HCT116 (cell line): ENCODE measurements at regions not wholly inside any gene's neighbourhood (a gene's known extent, or its start where the extent isn't known, plus 50 kb on each side); places are given as distances from the start of the nearest gene placed in this dataset.

Source experiments
- ATAC-seq: fragments of 200-7000 bp; cut with Tn5 transposase; 2 replicates; pipeline ENCODE4 v1.9.1; 2020; ENCODE audit warnings: mild to moderate bottlenecking, moderate library complexity
- BruUV-seq: library from RNA; stranded (reverse); fragments of 400-500 nt; replicated peaks from 2 replicates; lab custom pipeline; 2021; lab: Mats Ljungman, UMichigan
- CTCF ChIA-PET: fragments of 300-600 bp; sonication (Branson Sonifier 250); formaldehyde crosslinking; loops from one replicate; lab custom pipeline; 2021; ENCODE audit warnings: antibody characterized with exemption; lab: Charles Lee
- POLR2A ChIA-PET: fragments of 300-600, 350-600 bp; sonication (Branson Sonifier 250); formaldehyde crosslinking; loops from one replicate; lab custom pipeline; 2021; ENCODE audit warnings: antibody characterized with exemption; lab: Charles Lee
- RAD21 ChIA-PET, 2 experiments: fragments of 300-600 bp; sonication (Branson Sonifier 250); formaldehyde crosslinking; loops; one replicate each; lab custom pipeline; 2023; ENCODE audit warnings: low total read pairs in 2 of 2; ENCODE audit not compliant: uncharacterized antibody in 2 of 2, unreplicated experiment in 2 of 2, low non-redundant PET in 1 of 2; lab: Charles Lee
- DNase-seq: peaks from one replicate; pipeline ENCODE4 v3.0.0-alpha.2; 2010; ENCODE audit warnings: low read depth, low spot score
- H2AFZ ChIP-seq: fragments of 200-600 bp; shearing (Covaris generic), sonication (generic); 2 replicates; pipeline ENCODE4 v1.6.1; 2017; ENCODE audit warnings: low read depth, mixed run types, mixed read lengths, antibody characterized with exemption, low read length; ENCODE audit not compliant: poor library complexity, severe bottlenecking
- H3K27ac ChIP-seq: 2 replicates; pipeline ENCODE4 v1.5.1; 2012; ENCODE audit warnings: low read depth, low read length
- H3K27me3 ChIP-seq: fragments of 200-600 bp; sonication (generic); 2 replicates; pipeline ENCODE4 v1.6.1; 2016; ENCODE audit warnings: mixed run types, low read length, mixed read lengths; ENCODE audit not compliant: insufficient read depth
- H3K36me3 ChIP-seq, 2 experiments: fragments of 200-500 bp in 1 of 2; fragments of 200-600 bp in 1 of 2; sonication (Bioruptor generic) in 1 of 2; sonication (generic) in 1 of 2; 2 replicates each; pipeline versions ENCODE4 v1.5.1 to v1.6.1; 2014 to 2016; ENCODE audit warnings: low read length in 2 of 2, inconsistent platforms in 1 of 2, mixed read lengths in 1 of 2, mixed run types in 1 of 2; ENCODE audit not compliant: insufficient read depth in 2 of 2, control insufficient read depth in 1 of 2
- H3K4me1 ChIP-seq, 2 experiments: fragments of 200-600 bp in 1 of 2; sonication (generic) in 1 of 2; 2 replicates each; pipeline versions ENCODE4 v1.5.1 to v1.6.1; 2012 to 2017; ENCODE audit warnings: low read length in 2 of 2, inconsistent platforms in 1 of 2, mild to moderate bottlenecking in 1 of 2, mixed read lengths in 1 of 2, mixed run types in 1 of 2, moderate library complexity in 1 of 2; ENCODE audit not compliant: insufficient read depth in 2 of 2, control insufficient read depth in 1 of 2
- H3K4me2 ChIP-seq: fragments of 200-600 bp; sonication (generic); 2 replicates; pipeline ENCODE4 v1.6.1; 2017; ENCODE audit warnings: mixed run types, low read length, mixed read lengths
- H3K4me3 ChIP-seq, 2 experiments: fragments of 200-600 bp in 1 of 2; sonication (generic) in 1 of 2; replicated peaks in 1 of 2; 2 replicates each; pipeline ENCODE4 v1.5.1; 2011 to 2016; ENCODE audit warnings: low read length in 2 of 2, control low read depth in 1 of 2, low read depth in 1 of 2, mild to moderate bottlenecking in 1 of 2, mixed read lengths in 1 of 2, mixed run types in 1 of 2
- H3K79me2 ChIP-seq: fragments of 200-600 bp; sonication (generic); 2 replicates; pipeline ENCODE4 v1.6.1; 2017; ENCODE audit warnings: mild to moderate bottlenecking, mixed run types, low read length, moderate library complexity, mixed read lengths; ENCODE audit not compliant: insufficient read depth
- H3K9ac ChIP-seq: fragments of 200-600 bp; sonication (generic); 2 replicates; pipeline ENCODE4 v1.6.1; 2016; ENCODE audit warnings: low read length, mixed read lengths
- H3K9me2 ChIP-seq: fragments of 200-600 bp; sonication (generic), shearing (Covaris generic); 2 replicates; pipeline ENCODE4 v1.6.1; 2017; ENCODE audit warnings: mixed run types, mild to moderate bottlenecking, moderate library complexity; ENCODE audit not compliant: insufficient read depth
- H3K9me3 ChIP-seq, 2 experiments: fragments of 200-500 bp in 1 of 2; fragments of 200-600 bp in 1 of 2; sonication (Bioruptor generic) in 1 of 2; sonication (generic) in 1 of 2; 2 replicates each; pipeline ENCODE4 v1.6.1; 2014 to 2017; ENCODE audit warnings: low read length in 2 of 2, mixed read lengths in 2 of 2, inconsistent platforms in 1 of 2, low read depth in 1 of 2, mild to moderate bottlenecking in 1 of 2, mixed run types in 1 of 2, moderate library complexity in 1 of 2; ENCODE audit not compliant: control insufficient read depth in 1 of 2, insufficient read depth in 1 of 2
- H4K20me1 ChIP-seq: fragments of 200-600 bp; sonication (generic), shearing (Covaris generic); 2 replicates; pipeline ENCODE4 v1.6.1; 2017; ENCODE audit warnings: mixed run types, mild to moderate bottlenecking, moderate library complexity; ENCODE audit not compliant: insufficient read depth
- CBX3 ChIP-seq: IDR thresholded peaks from 2 replicates; pipeline ENCODE4 v1.6.1; 2012; ENCODE audit warnings: low read depth
- CEBPB ChIP-seq: IDR thresholded peaks from 2 replicates; pipeline ENCODE4 v1.6.1; 2012; ENCODE audit warnings: low read depth
- ELF1 ChIP-seq: IDR thresholded peaks from 2 replicates; pipeline ENCODE4 v1.6.1; 2012; ENCODE audit warnings: low read depth, borderline replicate concordance
- EZH2 ChIP-seq: fragments of 200-600 bp; sonication (generic); IDR thresholded peaks from 2 replicates; pipeline ENCODE4 v1.6.1; 2017; ENCODE audit warnings: antibody characterized with exemption, mixed run types
- EZH2phosphoT487 ChIP-seq: fragments of 200-600 bp; IDR thresholded peaks from 2 replicates; pipeline ENCODE4 v1.6.1; 2018; ENCODE audit warnings: antibody characterized with exemption, borderline replicate concordance
- FOSL1 ChIP-seq: IDR thresholded peaks from 2 replicates; pipeline ENCODE4 v1.6.1; 2012; ENCODE audit warnings: low read depth
- JUND ChIP-seq: IDR thresholded peaks from 2 replicates; pipeline ENCODE4 v1.6.1; 2012
- POLR2A ChIP-seq: IDR thresholded peaks from 2 replicates; pipeline ENCODE4 v1.7.0; 2011; ENCODE audit warnings: borderline replicate concordance; ENCODE audit not compliant: insufficient read depth, insufficient read length; ENCODE audit errors: extremely low read depth
- POLR2AphosphoS5 ChIP-seq: IDR thresholded peaks from 2 replicates; pipeline ENCODE4 v1.6.1; 2011; ENCODE audit warnings: mild to moderate bottlenecking, low read depth, low read length, moderate library complexity
- SIN3A ChIP-seq: IDR thresholded peaks from 2 replicates; pipeline ENCODE4 v1.6.1; 2012; ENCODE audit warnings: low read depth
- ZFX ChIP-seq: fragments of 450-650 bp; IDR thresholded peaks from 2 replicates; pipeline ENCODE4 v1.6.1; 2017
- intact Hi-C: fragments of 100-400 bp; cut with micrococcal nuclease; formaldehyde crosslinking; loops from 2 replicates; pipeline ENCODE4 v1.10.0; 2022
- TF ChIP-seq, protein P1 (sequence below): IDR thresholded peaks from 2 replicates; pipeline ENCODE4 v1.6.1; 2011; ENCODE audit warnings: mild to moderate bottlenecking, low read length, moderate library complexity; ENCODE audit not compliant: insufficient replicate concordance; ENCODE audit errors: extremely low read depth
- TF ChIP-seq, protein P2 (sequence below): IDR thresholded peaks from 2 replicates; pipeline ENCODE4 v1.6.1; 2012

DNA sequence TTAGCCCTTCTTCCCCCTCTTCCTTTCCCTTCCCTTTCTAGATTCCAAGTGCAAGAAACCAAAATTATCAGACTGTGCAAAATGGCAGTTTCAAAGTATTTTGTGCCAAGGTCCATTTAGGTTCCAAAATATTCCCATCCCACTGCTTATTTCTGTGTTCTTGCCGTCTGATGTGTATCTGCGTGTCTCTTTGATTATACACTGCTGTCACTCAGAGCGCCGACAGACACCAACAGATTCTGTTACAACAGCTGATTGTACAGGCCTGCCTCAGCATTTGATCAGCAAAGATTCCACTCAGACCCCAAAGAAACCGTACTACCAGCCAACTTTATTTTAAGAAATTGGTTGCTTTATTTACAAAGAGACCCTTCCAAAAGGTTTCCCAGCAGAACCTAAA lies 225.6 kb upstream of the SATB1 start:
- intact Hi-C loops = no loop called here
- ChIA-PET CTCF (no interaction called here), POLR2A (no interaction called here), RAD21 (no interaction called here)
- Histone ChIP-seq H3K4me1 (no peaks in the 10 kb centered on the region), H3K4me2 (no peak overlapping the region), H3K36me3 (no peaks in the 10 kb centered on the region), H3K79me2 (no peaks in the 10 kb centered on the region), H3K9me2 (no peaks in the 10 kb centered on the region), H3K27ac (no peak overlapping the region), H3K9me3 (no peaks in the 10 kb centered on the region), H2AFZ (no peak overlapping the region), H3K9ac (no peak overlapping the region), H3K4me3 (no peak overlapping the region), H4K20me1 (no peaks in the 10 kb centered on the region), H3K27me3 (peaks cover 6% of the 10 kb centered on the region; the same call in 1 of the 2 replicates)
- ATAC-seq = no peak
- TF ChIP-seq POLR2A (no peak), JUND (no peak), POLR2AphosphoS5 (no peak), FOSL1 (no peak), ZFX (no peak), EZH2phosphoT487 (no peak), CEBPB (no peak), SIN3A (no peak), CBX3 (no peak), EZH2 (no peak), ELF1 (no peak)
- TF ChIP-seq, protein P1, sequence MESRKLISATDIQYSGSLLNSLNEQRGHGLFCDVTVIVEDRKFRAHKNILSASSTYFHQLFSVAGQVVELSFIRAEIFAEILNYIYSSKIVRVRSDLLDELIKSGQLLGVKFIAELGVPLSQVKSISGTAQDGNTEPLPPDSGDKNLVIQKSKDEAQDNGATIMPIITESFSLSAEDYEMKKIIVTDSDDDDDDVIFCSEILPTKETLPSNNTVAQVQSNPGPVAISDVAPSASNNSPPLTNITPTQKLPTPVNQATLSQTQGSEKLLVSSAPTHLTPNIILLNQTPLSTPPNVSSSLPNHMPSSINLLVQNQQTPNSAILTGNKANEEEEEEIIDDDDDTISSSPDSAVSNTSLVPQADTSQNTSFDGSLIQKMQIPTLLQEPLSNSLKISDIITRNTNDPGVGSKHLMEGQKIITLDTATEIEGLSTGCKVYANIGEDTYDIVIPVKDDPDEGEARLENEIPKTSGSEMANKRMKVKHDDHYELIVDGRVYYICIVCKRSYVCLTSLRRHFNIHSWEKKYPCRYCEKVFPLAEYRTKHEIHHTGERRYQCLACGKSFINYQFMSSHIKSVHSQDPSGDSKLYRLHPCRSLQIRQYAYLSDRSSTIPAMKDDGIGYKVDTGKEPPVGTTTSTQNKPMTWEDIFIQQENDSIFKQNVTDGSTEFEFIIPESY = no peak
- TF ChIP-seq, protein P2, sequence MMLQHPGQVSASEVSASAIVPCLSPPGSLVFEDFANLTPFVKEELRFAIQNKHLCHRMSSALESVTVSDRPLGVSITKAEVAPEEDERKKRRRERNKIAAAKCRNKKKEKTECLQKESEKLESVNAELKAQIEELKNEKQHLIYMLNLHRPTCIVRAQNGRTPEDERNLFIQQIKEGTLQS = no peak
- BruUV-seq = no TSS peak
- DNase-seq = no peak
